ENCODE measurements at regions not wholly inside any gene's neighbourhood (a gene's known extent, or its start where the extent isn't known, plus 50 kb on each side); places are given as distances from the start of the nearest gene placed in this dataset.

DNA sequence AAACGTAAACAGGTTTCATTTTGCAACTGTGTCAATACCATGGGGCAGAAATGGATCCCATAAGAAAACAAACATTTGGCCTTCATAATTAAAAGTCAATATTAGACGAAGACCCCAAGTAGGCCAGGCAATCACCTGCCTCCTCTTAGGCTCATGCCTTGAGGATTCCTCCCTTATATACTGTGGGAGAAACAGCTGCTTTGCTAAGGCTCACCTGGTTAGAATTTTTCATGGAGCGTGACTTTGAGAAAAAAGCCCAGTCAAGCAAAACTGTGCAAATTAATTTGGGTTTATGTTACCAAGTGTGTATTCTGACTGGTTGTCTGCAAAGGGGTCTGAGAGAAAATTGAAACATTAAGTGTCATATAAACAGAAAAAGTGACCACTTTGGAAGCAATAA, 605.3 kb upstream of the USP24 start:
- H3K4me1 ChIP-seq (ENCODE audit: control extremely low read depth in 1 of 4, control insufficient read depth in 4 of 4, insufficient read depth in 4 of 4, low read length in 3 of 4) = peaks cover 6 to 19% (median 11%) of the 10 kb centered on the region in 4 experiments
- H3K27me3 ChIP-seq (replicated peaks in 2 of 5; ENCODE audit: control insufficient read depth in 4 of 5, insufficient read depth in 5 of 5, low read length in 4 of 5) = peaks cover 0 to 8% (median 0%) of the 10 kb centered on the region in 5 experiments
- 100% methylated on average over 2 of the region's 3 CpGs for WGBS (ENCODE audit: insufficient coverage)
- no peak for DNase-seq
- POLR2A ChIA-PET = no interaction called here
- no peaks in the 10 kb centered on the region for H3K36me3 ChIP-seq (ENCODE audit: control insufficient read depth in 4 of 4, insufficient read depth in 4 of 4, low read length in 3 of 4)
- CTCF ChIA-PET = no interaction called here
- no peak overlapping the region for H3K27ac ChIP-seq (ENCODE audit: insufficient read depth in 1 of 2, low read depth in 1 of 2, low read length in 2 of 2, poor library complexity in 1 of 2, severe bottlenecking in 2 of 2)
- H3K9me3 ChIP-seq (ENCODE audit: control extremely low read depth in 1 of 5, control insufficient read depth in 4 of 5, insufficient read depth in 2 of 5, low read depth in 1 of 5, low read length in 4 of 5) = no peaks in the 10 kb centered on the region
- H3K4me3 ChIP-seq (ENCODE audit: control insufficient read depth in 1 of 7, extremely low read depth in 1 of 7, insufficient read depth in 4 of 7, low read depth in 2 of 7, low read length in 6 of 7) = no peak overlapping the region

DNA sequence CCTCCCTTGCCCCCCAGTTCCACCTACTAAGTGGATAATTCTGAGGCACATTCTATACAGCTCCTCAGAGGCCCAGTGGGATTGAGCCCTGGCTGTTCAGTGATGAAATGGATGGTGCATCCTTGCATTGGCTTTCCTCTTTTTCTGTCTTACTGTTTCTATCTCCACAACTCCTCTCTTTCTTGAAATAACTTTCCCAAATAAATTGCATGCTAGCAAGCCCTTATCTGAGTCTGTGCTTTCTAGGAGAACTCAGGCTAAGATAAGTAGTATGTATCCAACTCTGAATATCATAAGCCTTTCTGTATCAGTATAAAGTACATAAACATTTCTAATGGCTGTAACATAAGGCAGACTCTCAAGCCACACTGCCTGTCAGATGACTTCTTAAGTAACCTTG, 603.8 kb upstream of the USP24 start:
- H3K9me3 ChIP-seq (ENCODE audit: control extremely low read depth in 1 of 5, control insufficient read depth in 4 of 5, insufficient read depth in 2 of 5, low read depth in 1 of 5, low read length in 4 of 5) = no peaks in the 10 kb centered on the region
- CTCF ChIA-PET = interaction anchor here (0.6 kb wide), 1 partner anchor 1604 kb away, joined by 5 read pairs; no protein-coding TSS in a partner anchor
- H3K27me3 ChIP-seq (replicated peaks in 2 of 5; ENCODE audit: control insufficient read depth in 4 of 5, insufficient read depth in 5 of 5, low read length in 4 of 5) = peaks cover 0 to 11% (median 0%) of the 10 kb centered on the region in 5 experiments
- peaks cover 6 to 19% (median 11%) of the 10 kb centered on the region in 4 experiments for H3K4me1 ChIP-seq (ENCODE audit: control extremely low read depth in 1 of 4, control insufficient read depth in 4 of 4, insufficient read depth in 4 of 4, low read length in 3 of 4)
- H3K36me3 ChIP-seq (ENCODE audit: control insufficient read depth in 4 of 4, insufficient read depth in 4 of 4, low read length in 3 of 4) = no peaks in the 10 kb centered on the region
- DNase-seq = no peak
- POLR2A ChIA-PET = no interaction called here
- H3K4me3 ChIP-seq (ENCODE audit: control insufficient read depth in 1 of 7, extremely low read depth in 1 of 7, insufficient read depth in 4 of 7, low read depth in 2 of 7, low read length in 6 of 7) = no peak overlapping the region
- no peak overlapping the region for H3K27ac ChIP-seq (ENCODE audit: insufficient read depth in 1 of 2, low read depth in 1 of 2, low read length in 2 of 2, poor library complexity in 1 of 2, severe bottlenecking in 2 of 2)

DNA sequence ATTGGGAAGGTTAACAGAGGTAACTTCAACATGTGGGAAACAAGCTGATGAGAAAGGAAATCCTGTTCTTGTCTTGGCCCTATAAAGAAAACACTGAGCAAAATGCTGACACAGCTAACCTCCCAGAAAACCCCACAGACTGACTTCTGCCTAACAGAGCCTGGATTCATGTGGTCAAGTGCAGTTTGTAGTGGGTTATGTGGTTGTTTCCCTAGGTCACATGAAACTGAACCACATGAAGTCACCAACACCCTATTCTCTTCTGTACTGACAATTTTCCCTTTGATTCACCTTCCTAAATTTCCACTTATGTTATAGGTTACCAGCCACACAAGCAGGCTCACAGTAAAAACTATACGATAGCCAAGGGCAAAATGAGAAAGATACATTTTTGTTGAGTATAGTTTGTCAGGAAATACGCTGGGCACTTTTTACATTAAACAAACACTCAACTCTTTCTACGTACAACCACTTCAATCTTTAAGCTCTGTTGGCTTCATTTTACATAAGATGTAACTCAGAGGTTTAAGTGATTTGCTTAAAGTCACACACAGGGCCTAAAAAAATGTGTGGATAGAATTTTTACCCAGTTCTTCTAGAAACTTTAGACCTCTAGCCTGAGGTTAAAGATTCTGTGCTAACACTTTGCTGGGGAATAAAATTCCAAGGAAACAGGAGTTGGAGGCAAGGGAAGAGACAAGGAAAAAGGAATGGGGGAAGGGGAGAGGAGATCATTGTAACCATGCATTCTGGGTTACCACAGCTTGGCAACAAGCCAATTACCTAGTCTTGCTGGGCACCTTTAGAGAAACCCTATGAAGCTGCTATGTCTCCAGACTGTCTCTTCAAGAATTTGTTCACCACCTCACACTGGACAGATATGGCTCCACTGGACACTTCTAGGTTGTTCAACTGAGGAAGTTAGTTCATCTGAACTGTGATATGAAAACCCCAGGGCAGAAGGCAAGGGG, 601.6 kb upstream of the USP24 start:
- ChIA-PET CTCF (no interaction called here), POLR2A (no interaction called here)
- Histone ChIP-seq H3K4me1 (ENCODE audit: control extremely low read depth in 1 of 4, control insufficient read depth in 4 of 4, insufficient read depth in 4 of 4, low read length in 3 of 4) (peaks cover 6 to 19% (median 11%) of the 10 kb centered on the region in 4 experiments), H3K36me3 (ENCODE audit: control insufficient read depth in 4 of 4, insufficient read depth in 4 of 4, low read length in 3 of 4) (no peaks in the 10 kb centered on the region), H3K9me3 (ENCODE audit: control extremely low read depth in 1 of 5, control insufficient read depth in 4 of 5, insufficient read depth in 2 of 5, low read depth in 1 of 5, low read length in 4 of 5) (no peaks in the 10 kb centered on the region), H3K27ac (ENCODE audit: insufficient read depth in 1 of 2, low read depth in 1 of 2, low read length in 2 of 2, poor library complexity in 1 of 2, severe bottlenecking in 2 of 2) (no peak overlapping the region), H3K27me3 (replicated peaks in 2 of 5; ENCODE audit: control insufficient read depth in 4 of 5, insufficient read depth in 5 of 5, low read length in 4 of 5) (peaks cover 0 to 11% (median 0%) of the 10 kb centered on the region in 5 experiments), H3K4me3 (ENCODE audit: control insufficient read depth in 1 of 7, extremely low read depth in 1 of 7, insufficient read depth in 4 of 7, low read depth in 2 of 7, low read length in 6 of 7) (no peak overlapping the region)
- DNase-seq = peak; percentile 14 to 68 (median 67)
- WGBS (ENCODE audit: insufficient coverage) = no CpG with 5 or more reads among the region's 3 CpGs

DNA sequence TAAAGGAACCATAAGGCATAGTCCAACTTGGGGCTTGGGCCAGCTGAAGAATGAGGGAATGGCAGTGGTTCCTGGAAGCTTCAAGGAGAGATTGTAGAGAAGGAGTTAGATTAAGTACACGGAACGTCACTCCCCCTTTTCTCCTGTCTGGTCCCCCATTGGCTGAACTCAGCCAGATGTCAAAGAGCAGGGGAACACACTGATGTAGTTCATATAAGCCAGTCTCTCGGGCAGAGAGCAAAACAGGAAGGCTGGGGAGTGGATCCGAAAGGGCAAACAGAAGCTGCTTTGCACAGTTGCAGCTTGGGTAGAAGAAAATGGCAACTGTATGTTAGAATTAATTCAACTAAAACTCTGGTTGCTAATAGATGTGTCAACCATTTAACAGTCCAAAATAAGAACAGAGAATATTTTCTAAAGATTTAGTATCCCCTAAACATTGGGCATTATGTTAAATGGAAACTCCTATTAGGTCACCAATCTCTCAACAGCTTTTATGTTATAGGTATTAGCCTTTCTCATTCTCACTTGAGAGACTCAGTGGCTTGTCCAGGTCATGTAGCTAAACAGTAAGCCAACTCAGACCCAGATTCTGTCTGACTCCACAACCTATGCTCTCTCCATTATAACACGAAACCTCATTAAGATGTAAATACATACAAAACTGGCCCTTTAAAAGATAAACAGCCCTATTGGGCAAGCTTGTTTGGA, 600.7 kb upstream of the USP24 start:
- Histone ChIP-seq H3K4me3 (ENCODE audit: control insufficient read depth in 1 of 7, extremely low read depth in 1 of 7, insufficient read depth in 4 of 7, low read depth in 2 of 7, low read length in 6 of 7) (no peak overlapping the region), H3K36me3 (ENCODE audit: control insufficient read depth in 4 of 4, insufficient read depth in 4 of 4, low read length in 3 of 4) (no peaks in the 10 kb centered on the region), H3K27ac (ENCODE audit: insufficient read depth in 1 of 2, low read depth in 1 of 2, low read length in 2 of 2, poor library complexity in 1 of 2, severe bottlenecking in 2 of 2) (no peak overlapping the region), H3K27me3 (replicated peaks in 2 of 5; ENCODE audit: control insufficient read depth in 4 of 5, insufficient read depth in 5 of 5, low read length in 4 of 5) (peaks cover 0 to 11% (median 0%) of the 10 kb centered on the region in 5 experiments), H3K9me3 (ENCODE audit: control extremely low read depth in 1 of 5, control insufficient read depth in 4 of 5, insufficient read depth in 2 of 5, low read depth in 1 of 5, low read length in 4 of 5) (no peaks in the 10 kb centered on the region), H3K4me1 (ENCODE audit: control extremely low read depth in 1 of 4, control insufficient read depth in 4 of 4, insufficient read depth in 4 of 4, low read length in 3 of 4) (peaks cover 6 to 19% (median 11%) of the 10 kb centered on the region in 4 experiments)
- DNase-seq = no peak
- ChIA-PET POLR2A (no interaction called here), CTCF (no interaction called here)
- WGBS (ENCODE audit: insufficient coverage) = 100% methylated on average over 2 of the region's 5 CpGs

DNA sequence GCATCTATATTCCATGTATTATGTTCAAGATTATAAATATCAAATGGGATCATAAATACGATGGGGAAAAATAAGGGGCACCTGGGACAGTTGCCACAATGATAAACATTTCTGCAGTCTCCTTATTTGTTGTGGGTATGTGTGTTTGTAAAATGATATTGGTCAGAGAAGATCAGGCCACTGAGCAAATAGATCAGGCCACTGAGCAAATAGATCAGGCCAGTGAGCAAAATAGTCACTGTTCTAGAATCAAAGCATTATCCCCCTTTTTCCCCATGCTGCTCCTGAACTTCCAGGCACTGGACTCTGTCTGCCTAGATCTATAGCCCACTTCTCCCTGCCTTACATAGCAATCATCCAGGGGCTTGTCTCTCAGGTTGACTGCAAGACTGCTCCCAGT, 599.8 kb upstream of the USP24 start:
- Histone ChIP-seq H3K36me3 (ENCODE audit: control insufficient read depth in 4 of 4, insufficient read depth in 4 of 4, low read length in 3 of 4) (no peaks in the 10 kb centered on the region), H3K27me3 (replicated peaks in 2 of 5; ENCODE audit: control insufficient read depth in 4 of 5, insufficient read depth in 5 of 5, low read length in 4 of 5) (peaks cover 0 to 11% (median 0%) of the 10 kb centered on the region in 5 experiments), H3K4me3 (ENCODE audit: control insufficient read depth in 1 of 7, extremely low read depth in 1 of 7, insufficient read depth in 4 of 7, low read depth in 2 of 7, low read length in 6 of 7) (no peak overlapping the region), H3K27ac (ENCODE audit: insufficient read depth in 1 of 2, low read depth in 1 of 2, low read length in 2 of 2, poor library complexity in 1 of 2, severe bottlenecking in 2 of 2) (no peak overlapping the region), H3K9me3 (ENCODE audit: control extremely low read depth in 1 of 5, control insufficient read depth in 4 of 5, insufficient read depth in 2 of 5, low read depth in 1 of 5, low read length in 4 of 5) (no peaks in the 10 kb centered on the region), H3K4me1 (ENCODE audit: control extremely low read depth in 1 of 4, control insufficient read depth in 4 of 4, insufficient read depth in 4 of 4, low read length in 3 of 4) (peaks cover 6 to 19% (median 11%) of the 10 kb centered on the region in 4 experiments)
- WGBS (ENCODE audit: insufficient coverage) = no CpG with 5 or more reads among the region's 1 CpG
- ChIA-PET CTCF (no interaction called here), POLR2A (no interaction called here)
- no peak for DNase-seq

DNA sequence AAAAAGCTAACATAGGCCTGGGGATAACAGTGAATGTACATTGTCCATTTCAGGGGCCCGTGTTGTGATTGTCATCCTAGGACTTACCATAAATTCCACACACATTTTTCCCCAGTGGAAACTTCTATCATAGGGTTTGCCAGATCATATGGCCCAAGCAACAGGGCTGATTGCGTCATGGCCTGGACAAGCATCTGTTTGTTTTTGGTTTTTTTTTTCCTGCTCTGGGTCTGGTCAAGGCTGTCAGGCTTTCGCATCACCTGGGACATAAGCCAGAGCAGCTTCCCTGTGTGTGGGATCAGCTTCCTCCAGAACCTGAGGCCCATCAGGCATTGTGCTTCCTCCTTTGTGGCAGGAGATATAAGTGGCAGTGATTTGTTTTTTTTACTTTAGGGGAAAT, 598.5 kb upstream of the USP24 start:
- H3K4me1 ChIP-seq (ENCODE audit: control extremely low read depth in 1 of 4, control insufficient read depth in 4 of 4, insufficient read depth in 4 of 4, low read length in 3 of 4) = peaks cover 6 to 19% (median 11%) of the 10 kb centered on the region in 4 experiments
- peaks cover 0 to 7% (median 0%) of the 10 kb centered on the region in 5 experiments for H3K27me3 ChIP-seq (replicated peaks in 2 of 5; ENCODE audit: control insufficient read depth in 4 of 5, insufficient read depth in 5 of 5, low read length in 4 of 5)
- DNase-seq = no peak
- H3K36me3 ChIP-seq (ENCODE audit: control insufficient read depth in 4 of 4, insufficient read depth in 4 of 4, low read length in 3 of 4) = no peaks in the 10 kb centered on the region
- 100% methylated on average over 3 of the region's 3 CpGs for WGBS (ENCODE audit: insufficient coverage)
- no peaks in the 10 kb centered on the region for H3K9me3 ChIP-seq (ENCODE audit: control extremely low read depth in 1 of 5, control insufficient read depth in 4 of 5, insufficient read depth in 2 of 5, low read depth in 1 of 5, low read length in 4 of 5)
- no peak overlapping the region for H3K27ac ChIP-seq (ENCODE audit: insufficient read depth in 1 of 2, low read depth in 1 of 2, low read length in 2 of 2, poor library complexity in 1 of 2, severe bottlenecking in 2 of 2)
- POLR2A ChIA-PET = no interaction called here
- CTCF ChIA-PET = no interaction called here
- no peak overlapping the region for H3K4me3 ChIP-seq (ENCODE audit: control insufficient read depth in 1 of 7, extremely low read depth in 1 of 7, insufficient read depth in 4 of 7, low read depth in 2 of 7, low read length in 6 of 7)

DNA sequence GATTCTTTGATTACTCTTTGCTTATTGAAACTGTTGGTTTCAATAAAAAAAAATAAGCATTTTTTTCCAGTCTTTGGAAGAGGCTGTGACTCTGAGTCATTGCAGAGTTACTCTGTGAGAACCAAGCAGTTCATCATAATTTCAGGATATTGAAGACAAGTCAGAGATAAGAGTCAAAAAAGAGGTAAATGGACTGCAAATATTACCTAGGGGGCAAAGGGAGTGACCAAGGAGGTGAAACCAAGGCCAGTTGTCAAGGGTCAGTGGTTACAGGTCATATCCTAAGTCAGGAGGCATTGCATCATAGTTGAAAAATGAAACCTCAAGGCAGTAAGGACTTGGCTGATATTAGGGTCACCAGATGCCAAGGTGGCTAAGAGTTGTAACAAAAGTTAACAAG, 597.1 kb upstream of the USP24 start:
- Histone ChIP-seq H3K27me3 (replicated peaks in 2 of 5; ENCODE audit: control insufficient read depth in 4 of 5, insufficient read depth in 5 of 5, low read length in 4 of 5) (peaks cover 0 to 3% (median 0%) of the 10 kb centered on the region in 5 experiments), H3K27ac (ENCODE audit: insufficient read depth in 1 of 2, low read depth in 1 of 2, low read length in 2 of 2, poor library complexity in 1 of 2, severe bottlenecking in 2 of 2) (no peak overlapping the region), H3K4me3 (ENCODE audit: control insufficient read depth in 1 of 7, extremely low read depth in 1 of 7, insufficient read depth in 4 of 7, low read depth in 2 of 7, low read length in 6 of 7) (no peak overlapping the region), H3K4me1 (ENCODE audit: control extremely low read depth in 1 of 4, control insufficient read depth in 4 of 4, insufficient read depth in 4 of 4, low read length in 3 of 4) (peaks cover 6 to 18% (median 11%) of the 10 kb centered on the region in 4 experiments), H3K9me3 (ENCODE audit: control extremely low read depth in 1 of 5, control insufficient read depth in 4 of 5, insufficient read depth in 2 of 5, low read depth in 1 of 5, low read length in 4 of 5) (no peaks in the 10 kb centered on the region), H3K36me3 (ENCODE audit: control insufficient read depth in 4 of 4, insufficient read depth in 4 of 4, low read length in 3 of 4) (no peaks in the 10 kb centered on the region)
- no peak for DNase-seq
- POLR2A ChIA-PET = no interaction called here
- CTCF ChIA-PET = no interaction called here

Data from common myeloid progenitor, CD34-positive (primary cell).